NCI-H446 treated with DMSO at 0.1 percent for 48 hours (cell line): ENCODE measurements at regions not wholly inside any gene's neighbourhood (a gene's known extent, or its start where the extent isn't known, plus 50 kb on each side); places are given as distances from the start of the nearest gene placed in this dataset.
"Not testable (repeated sequence)": the region's sequence is repeated elsewhere in the genome, so short reads cannot be mapped to it uniquely, and the experiment has no call there.

Experiments
- DNase-seq: peaks from one replicate; lab custom pipeline; 2025; lab: John Stamatoyannopoulos, UW

- no peak for DNase-seq
Observed at GRCh38 chrX:140447150-140447549, 57.7 kb downstream of the SOX3 start.

- DNase-seq: no peak
Observed at GRCh38 chrX:140440876-140441275, 64.0 kb downstream of the SOX3 start.

- DNase-seq: no peak
Observed at GRCh38 chrX:140439476-140439875, 65.4 kb downstream of the SOX3 start.

GRCh38 chrX:140434347-140434746 lies 70.5 kb downstream of the SOX3 start:
- no peak for DNase-seq

- DNase-seq: no peak
Observed at GRCh38 chrX:140433582-140433981, 71.3 kb downstream of the SOX3 start.

GRCh38 chrX:140432346-140433175 lies 72.3 kb downstream of the SOX3 start:
- peak; percentile 0 for DNase-seq

- DNase-seq: no peak
Observed at GRCh38 chrX:140431521-140431920, 73.3 kb downstream of the SOX3 start.

GRCh38 chrX:140425712-140426395 lies 79.0 kb downstream of the SOX3 start:
- no peak for DNase-seq

- DNase-seq: no peak
Observed at GRCh38 chrX:140422501-140422900, 82.4 kb downstream of the SOX3 start.

GRCh38 chrX:140402131-140402530 lies 102.7 kb downstream of the SOX3 start:
- not testable (repeated sequence) for DNase-seq

GRCh38 chrX:140396326-140396725 lies 108.5 kb downstream of the SOX3 start:
- not testable (repeated sequence) for DNase-seq

GRCh38 chrX:140393507-140393906 lies 111.4 kb downstream of the SOX3 start:
- DNase-seq: no peak

- no peak for DNase-seq
Observed at GRCh38 chrX:140391313-140391712, 113.6 kb downstream of the SOX3 start.

- no peak for DNase-seq
Observed at GRCh38 chrX:140389331-140389730, 115.5 kb downstream of the SOX3 start.

GRCh38 chrX:140362861-140363260 lies 142.0 kb downstream of the SOX3 start:
- DNase-seq: no peak

GRCh38 chrX:140360924-140361323 lies 143.9 kb downstream of the SOX3 start:
- DNase-seq: no peak

- DNase-seq: no peak
Observed at GRCh38 chrX:140360284-140360683, 144.6 kb downstream of the SOX3 start.

GRCh38 chrX:140355922-140356321 lies 148.9 kb downstream of the SOX3 start:
- DNase-seq: no peak

- no peak for DNase-seq
Observed at GRCh38 chrX:140355429-140355828, 149.4 kb downstream of the SOX3 start.

GRCh38 chrX:140354431-140355120 lies 150.3 kb downstream of the SOX3 start:
- DNase-seq: no peak

- no peak for DNase-seq
Observed at GRCh38 chrX:140346729-140347128, 158.1 kb downstream of the SOX3 start.

GRCh38 chrX:140343226-140343868 lies 161.5 kb downstream of the SOX3 start:
- DNase-seq: no peak
